Stomach smooth muscle (tissue), 2 donors: ENCODE measurements at regions not wholly inside any gene's neighbourhood (a gene's known extent, or its start where the extent isn't known, plus 50 kb on each side); places are given as distances from the start of the nearest gene placed in this dataset.

Source experiments
- H3K27ac ChIP-seq: one replicate; pipeline ENCODE4 v1.7.0; 2013; ENCODE audit warnings: mild to moderate bottlenecking, low read length, inconsistent platforms
- H3K27me3 ChIP-seq, 2 donors: one replicate each; pipeline ENCODE4 v1.7.0; 2013; ENCODE audit warnings: low read length in 2 of 2; ENCODE audit not compliant: insufficient read depth in 2 of 2, control insufficient read depth in 1 of 2
- H3K36me3 ChIP-seq, 2 donors: one replicate each; pipeline ENCODE4 v1.7.0; 2013; ENCODE audit warnings: low read length in 2 of 2; ENCODE audit not compliant: control insufficient read depth in 2 of 2, insufficient read depth in 2 of 2
- H3K4me1 ChIP-seq: one replicate; pipeline ENCODE4 v1.7.0; 2013; ENCODE audit warnings: low read length; ENCODE audit not compliant: control insufficient read depth, insufficient read depth
- H3K4me3 ChIP-seq, 2 donors: one replicate each; pipeline ENCODE4 v1.7.0; 2013; ENCODE audit warnings: low read length in 2 of 2
- H3K9ac ChIP-seq, 2 donors: one replicate each; pipeline ENCODE4 v1.7.0; 2013; ENCODE audit warnings: low read length in 2 of 2, mild to moderate bottlenecking in 1 of 2
- H3K9me3 ChIP-seq, 2 donors: one replicate each; pipeline ENCODE4 v1.7.0; 2013; ENCODE audit warnings: low read length in 2 of 2; ENCODE audit not compliant: control insufficient read depth in 2 of 2
- donor health status: healthy.
- donor health status: Pancreatic carcinoma.

DNA sequence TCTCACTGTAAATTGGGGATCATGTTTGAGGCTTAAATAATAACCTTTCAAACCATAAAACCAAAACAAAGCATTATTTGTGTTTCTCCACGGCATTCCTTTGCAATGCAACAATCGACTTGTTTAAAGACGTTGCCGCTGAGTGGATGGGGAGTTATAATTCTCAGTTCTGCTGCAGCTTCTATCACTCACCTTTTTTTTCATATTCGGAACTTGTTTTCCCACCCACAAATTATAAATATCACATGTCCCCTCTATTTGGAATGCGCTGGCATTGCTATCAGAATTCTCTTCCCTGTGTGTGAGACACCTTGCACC is 372.8 kb upstream of the SMIM21 start:
- H3K27ac ChIP-seq = peak overlapping the region; percentile 31
- no peaks in the 10 kb centered on the region for H3K27me3 ChIP-seq
- H3K9ac ChIP-seq = no peak overlapping the region
- peaks cover 0 to 2% of the 10 kb centered on the region in 2 donors for H3K9me3 ChIP-seq
- H3K4me1 ChIP-seq = peaks cover 4% of the 10 kb centered on the region
- no peaks in the 10 kb centered on the region for H3K36me3 ChIP-seq
- H3K4me3 ChIP-seq = no peak overlapping the region

- H3K4me1 ChIP-seq = peaks cover 4% of the 10 kb centered on the region
- no peaks in the 10 kb centered on the region for H3K36me3 ChIP-seq
- H3K27ac ChIP-seq = peak overlapping the region; percentile 31
- H3K27me3 ChIP-seq = no peaks in the 10 kb centered on the region
- H3K9me3 ChIP-seq = peaks cover 0 to 2% of the 10 kb centered on the region in 2 donors
- no peak overlapping the region for H3K4me3 ChIP-seq
- H3K9ac ChIP-seq = peak overlapping the region in 1 of 2 donors; percentile 42
These were observed 372.2 kb upstream of the SMIM21 start for GRCh38 chr18:75799449-75800330.

DNA sequence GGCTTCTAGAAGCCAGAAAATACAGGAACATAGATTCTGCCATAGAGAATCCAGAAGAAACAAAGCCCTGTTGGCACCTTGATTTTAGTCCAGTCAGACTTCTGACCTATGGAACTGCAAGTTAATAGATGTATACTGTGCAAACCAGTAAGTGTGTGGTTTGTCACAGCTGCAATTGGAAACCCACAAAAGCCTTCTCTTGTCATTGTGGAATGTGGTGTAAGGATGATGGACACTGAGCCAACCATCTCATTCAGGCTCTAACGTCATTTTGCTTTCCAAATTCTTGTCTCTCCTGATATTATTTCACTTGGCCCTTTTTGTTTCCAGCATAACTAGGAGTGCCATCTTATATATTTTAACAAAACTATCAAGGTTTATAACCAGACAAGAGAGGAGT is 369.5 kb upstream of the SMIM21 start:
- Histone ChIP-seq H3K27ac (no peak overlapping the region), H3K27me3 (no peaks in the 10 kb centered on the region), H3K36me3 (no peaks in the 10 kb centered on the region), H3K9me3 (peaks cover 2 to 3% of the 10 kb centered on the region in 2 donors), H3K4me1 (peaks cover 4% of the 10 kb centered on the region), H3K9ac (no peak overlapping the region), H3K4me3 (no peak overlapping the region)

GRCh38 chr18:75790796-75791195 is 363.3 kb upstream of the SMIM21 start:
- H3K27me3 ChIP-seq = no peaks in the 10 kb centered on the region
- no peaks in the 10 kb centered on the region for H3K36me3 ChIP-seq
- H3K4me1 ChIP-seq = no peaks in the 10 kb centered on the region
- no peak overlapping the region for H3K4me3 ChIP-seq
- no peak overlapping the region for H3K27ac ChIP-seq
- H3K9me3 ChIP-seq = peaks cover 0 to 3% of the 10 kb centered on the region in 2 donors
- no peak overlapping the region for H3K9ac ChIP-seq

DNA sequence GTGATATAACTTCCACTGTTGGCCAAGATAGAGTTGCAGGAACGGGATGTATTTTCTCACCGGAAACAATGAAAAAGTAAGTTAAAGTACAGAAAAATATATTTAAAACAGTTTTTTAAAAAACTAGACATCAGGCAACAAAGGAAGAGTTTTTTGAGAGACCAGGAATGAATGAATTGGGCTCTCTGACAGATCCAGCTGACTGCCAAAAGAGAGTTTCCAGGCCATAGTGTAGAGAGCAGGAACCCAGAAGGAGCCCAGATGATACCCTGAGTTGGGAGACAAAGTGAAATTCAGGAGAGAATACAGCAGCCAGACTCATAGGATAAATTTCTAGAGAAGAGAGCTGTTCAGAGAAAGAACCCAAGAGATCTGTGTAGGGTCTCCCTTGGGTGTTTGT is 362.6 kb upstream of the SMIM21 start:
- Histone ChIP-seq H3K36me3 (no peaks in the 10 kb centered on the region), H3K4me1 (no peaks in the 10 kb centered on the region), H3K4me3 (no peak overlapping the region), H3K9me3 (peaks cover 0 to 3% of the 10 kb centered on the region in 2 donors), H3K9ac (no peak overlapping the region), H3K27ac (no peak overlapping the region), H3K27me3 (no peaks in the 10 kb centered on the region)

- Histone ChIP-seq H3K4me1 (no peaks in the 10 kb centered on the region), H3K9me3 (no peaks in the 10 kb centered on the region), H3K9ac (no peak overlapping the region), H3K27ac (no peak overlapping the region), H3K27me3 (no peaks in the 10 kb centered on the region), H3K36me3 (no peaks in the 10 kb centered on the region), H3K4me3 (no peak overlapping the region)
These were observed 358.3 kb upstream of the SMIM21 start for GRCh38 chr18:75785834-75786233.

- H3K9ac ChIP-seq = no peak overlapping the region
- no peak overlapping the region for H3K4me3 ChIP-seq
- H3K27me3 ChIP-seq = no peaks in the 10 kb centered on the region
- no peaks in the 10 kb centered on the region for H3K9me3 ChIP-seq
- no peak overlapping the region for H3K27ac ChIP-seq
- H3K4me1 ChIP-seq = no peaks in the 10 kb centered on the region
- H3K36me3 ChIP-seq = no peaks in the 10 kb centered on the region
These were observed 357.7 kb upstream of the SMIM21 start for GRCh38 chr18:75785206-75785605.

GRCh38 chr18:75784390-75784789 is 356.9 kb upstream of the SMIM21 start:
- Histone ChIP-seq H3K9ac (no peak overlapping the region), H3K27ac (no peak overlapping the region), H3K4me3 (no peak overlapping the region), H3K36me3 (no peaks in the 10 kb centered on the region), H3K4me1 (no peaks in the 10 kb centered on the region), H3K9me3 (no peaks in the 10 kb centered on the region), H3K27me3 (no peaks in the 10 kb centered on the region)

DNA sequence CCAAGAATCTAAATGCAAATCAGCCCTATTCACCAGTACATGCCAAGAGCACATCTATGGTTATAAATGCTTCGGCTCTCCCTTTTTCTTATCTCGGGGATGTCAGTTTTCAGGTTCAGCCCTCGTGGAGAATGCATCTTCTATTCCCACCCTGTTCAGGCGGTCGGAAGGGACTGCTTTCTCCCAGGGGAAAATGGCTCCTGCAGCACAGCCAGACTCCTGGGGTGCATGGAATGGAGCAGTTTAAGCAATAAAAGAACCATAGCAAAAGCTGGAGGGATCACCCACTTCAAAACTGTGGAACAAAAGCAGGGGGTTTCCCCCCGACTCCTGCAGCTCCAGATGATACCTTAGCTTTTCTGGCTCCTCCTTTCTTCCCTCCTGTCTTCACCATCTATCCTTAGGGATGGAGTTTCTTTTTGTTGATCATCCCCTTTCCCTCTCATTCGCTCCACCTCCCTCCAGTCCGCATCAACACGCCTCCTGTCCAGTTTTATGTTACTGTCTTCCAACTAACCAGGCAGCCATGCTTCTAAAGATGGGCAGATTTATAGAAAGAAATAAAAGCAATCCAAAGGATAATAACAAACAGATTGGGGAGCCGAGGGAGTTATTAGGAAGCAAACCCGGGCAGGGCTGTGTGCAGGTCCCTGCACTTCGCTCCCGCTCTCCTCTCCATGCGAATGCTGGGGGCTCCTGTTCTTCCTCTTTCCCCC is 356.2 kb upstream of the SMIM21 start:
- Histone ChIP-seq H3K9ac (no peak overlapping the region), H3K36me3 (no peaks in the 10 kb centered on the region), H3K27me3 (no peaks in the 10 kb centered on the region), H3K27ac (no peak overlapping the region), H3K4me1 (no peaks in the 10 kb centered on the region), H3K4me3 (no peak overlapping the region), H3K9me3 (no peaks in the 10 kb centered on the region)

- H3K27me3 ChIP-seq = no peaks in the 10 kb centered on the region
- H3K4me1 ChIP-seq = no peaks in the 10 kb centered on the region
- no peak overlapping the region for H3K4me3 ChIP-seq
These were observed 355.3 kb upstream of the SMIM21 start for GRCh38 chr18:75782826-75783225.

GRCh38 chr18:75782204-75782603 is 354.7 kb upstream of the SMIM21 start:
- no peaks in the 10 kb centered on the region for H3K4me1 ChIP-seq
- no peak overlapping the region for H3K27ac ChIP-seq
- H3K36me3 ChIP-seq = no peaks in the 10 kb centered on the region
- H3K9ac ChIP-seq = no peak overlapping the region
- no peaks in the 10 kb centered on the region for H3K27me3 ChIP-seq
- H3K9me3 ChIP-seq = no peaks in the 10 kb centered on the region
- H3K4me3 ChIP-seq = no peak overlapping the region

More at GRCh38 chr18:75782826-75783225, 355.3 kb upstream of the SMIM21 start:
- Histone ChIP-seq H3K9me3 (no peaks in the 10 kb centered on the region), H3K36me3 (no peaks in the 10 kb centered on the region), H3K27ac (no peak overlapping the region), H3K9ac (no peak overlapping the region)
